ENCODE measurements at regions not wholly inside any gene's neighbourhood (a gene's known extent, or its start where the extent isn't known, plus 50 kb on each side); places are given as distances from the start of the nearest gene placed in this dataset.

DNA sequence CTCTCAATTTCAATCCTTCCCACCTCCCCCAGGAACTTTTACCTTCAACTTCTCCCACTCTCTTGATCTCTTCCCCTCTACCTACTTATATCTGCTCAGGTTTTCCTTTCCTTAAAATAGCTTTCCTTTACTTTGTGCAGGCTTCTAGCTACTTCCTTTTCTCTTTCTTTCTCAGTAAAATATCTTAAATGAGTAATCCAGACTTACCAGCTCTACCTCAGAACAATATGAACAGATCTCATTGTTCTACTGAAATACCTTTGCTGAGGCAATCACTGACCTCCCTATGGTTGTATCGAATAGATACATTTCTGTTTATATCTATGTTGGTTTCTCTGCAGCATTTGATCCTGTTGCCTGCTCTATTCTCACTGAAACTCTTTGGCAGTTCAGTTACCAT is 86.7 kb upstream of the WDR44 start:
- TF ChIP-seq, protein P1, sequence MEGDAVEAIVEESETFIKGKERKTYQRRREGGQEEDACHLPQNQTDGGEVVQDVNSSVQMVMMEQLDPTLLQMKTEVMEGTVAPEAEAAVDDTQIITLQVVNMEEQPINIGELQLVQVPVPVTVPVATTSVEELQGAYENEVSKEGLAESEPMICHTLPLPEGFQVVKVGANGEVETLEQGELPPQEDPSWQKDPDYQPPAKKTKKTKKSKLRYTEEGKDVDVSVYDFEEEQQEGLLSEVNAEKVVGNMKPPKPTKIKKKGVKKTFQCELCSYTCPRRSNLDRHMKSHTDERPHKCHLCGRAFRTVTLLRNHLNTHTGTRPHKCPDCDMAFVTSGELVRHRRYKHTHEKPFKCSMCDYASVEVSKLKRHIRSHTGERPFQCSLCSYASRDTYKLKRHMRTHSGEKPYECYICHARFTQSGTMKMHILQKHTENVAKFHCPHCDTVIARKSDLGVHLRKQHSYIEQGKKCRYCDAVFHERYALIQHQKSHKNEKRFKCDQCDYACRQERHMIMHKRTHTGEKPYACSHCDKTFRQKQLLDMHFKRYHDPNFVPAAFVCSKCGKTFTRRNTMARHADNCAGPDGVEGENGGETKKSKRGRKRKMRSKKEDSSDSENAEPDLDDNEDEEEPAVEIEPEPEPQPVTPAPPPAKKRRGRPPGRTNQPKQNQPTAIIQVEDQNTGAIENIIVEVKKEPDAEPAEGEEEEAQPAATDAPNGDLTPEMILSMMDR (IDR thresholded peaks at IDR 0.05; ENCODE audit: control extremely low read depth in 1 of 3, insufficient read depth in 1 of 3, low read depth in 1 of 3, low read length in 3 of 3): no peak
- no peak for TF ChIP-seq SIN3A (conservative IDR thresholded peaks at IDR 0.05 in 1 of 2, IDR thresholded peaks at IDR 0.05 in 1 of 2; ENCODE audit: low read depth in 1 of 2, low read length in 2 of 2)
- TF ChIP-seq CEBPB (IDR thresholded peaks at IDR 0.05; ENCODE audit: low read depth, low read length): no peak
- TF ChIP-seq EZH2 (IDR thresholded peaks at IDR 0.05; ENCODE audit: low read depth, low read length, severe bottlenecking): no peak
- no peak for TF ChIP-seq RFX5 (IDR thresholded peaks at IDR 0.05; ENCODE audit: borderline replicate concordance, low read depth, low read length)
- TF ChIP-seq YY1 (IDR thresholded peaks at IDR 0.05; ENCODE audit: low read depth, low read length): no peak
- TF ChIP-seq, protein P2, sequence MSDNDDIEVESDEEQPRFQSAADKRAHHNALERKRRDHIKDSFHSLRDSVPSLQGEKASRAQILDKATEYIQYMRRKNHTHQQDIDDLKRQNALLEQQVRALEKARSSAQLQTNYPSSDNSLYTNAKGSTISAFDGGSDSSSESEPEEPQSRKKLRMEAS (IDR thresholded peaks at IDR 0.05): no peak
- no peak for TF ChIP-seq ASH2L (IDR thresholded peaks at IDR 0.05; ENCODE audit: low read length)
- TF ChIP-seq RNF2 (IDR thresholded peaks at IDR 0.05; ENCODE audit: borderline replicate concordance, low read depth, low read length, missing control alignments, poor library complexity, severe bottlenecking): no peak
- TF ChIP-seq TCF12 (IDR thresholded peaks at IDR 0.05; ENCODE audit: low read depth, low read length): no peak

All from H1 (cell line).